Esophagus muscularis mucosa (tissue), 4 donors: ENCODE measurements at regions not wholly inside any gene's neighbourhood (a gene's known extent, or its start where the extent isn't known, plus 50 kb on each side); places are given as distances from the start of the nearest gene placed in this dataset.

Experiments
- DNase-seq: peaks from one replicate; pipeline ENCODE4 v3.0.0-alpha.2; 2017; ENCODE audit errors: extremely low spot score
- H3K27ac ChIP-seq, 4 donors: fragments of 200-600 bp; sonication (generic); replicated peaks in 1 of 4; 1 replicate in 3 of 4; 2 replicates in 1 of 4; pipeline ENCODE4 v1.5.1; 2016 to 2019; ENCODE audit warnings: mild to moderate bottlenecking in 1 of 4
- H3K27me3 ChIP-seq, 4 donors: fragments of 200-600 bp; sonication (generic); one replicate each; pipeline versions ENCODE4 v1.5.1 to v1.6.0; 2016 to 2019
- H3K36me3 ChIP-seq, 4 donors: fragments of 200-600 bp; sonication (generic); one replicate each; pipeline ENCODE4 v1.5.1; 2016 to 2019
- H3K4me1 ChIP-seq, 4 donors: fragments of 200-600 bp; sonication (generic); one replicate each; pipeline ENCODE4 v1.5.1; 2016 to 2019
- H3K4me3 ChIP-seq, 4 donors: fragments of 200-600 bp; sonication (generic); 1 replicate in 2 of 4; 2 replicates in 2 of 4; pipeline ENCODE4 v1.5.1; 2016 to 2019; ENCODE audit warnings: mild to moderate bottlenecking in 4 of 4, moderate library complexity in 1 of 4
- H3K9me3 ChIP-seq, 4 donors: fragments of 200-600 bp; sonication (generic); 1 replicate in 3 of 4; 2 replicates in 1 of 4; pipeline ENCODE4 v1.5.1; 2016 to 2019
- EP300 ChIP-seq: sonication (generic); formaldehyde crosslinking; IDR thresholded peaks from one replicate; pipeline ENCODE4 v1.6.1; 2017; ENCODE audit warnings: antibody characterized with exemption
- POLR2A ChIP-seq: fragments of 450-650 bp; IDR thresholded peaks from one replicate; pipeline ENCODE4 v1.6.1; 2017; ENCODE audit warnings: antibody characterized with exemption, moderate library complexity, mild to moderate bottlenecking, low read depth
- POLR2AphosphoS5 ChIP-seq, 2 donors: sonication (generic); formaldehyde crosslinking; IDR thresholded peaks; one replicate each; pipeline ENCODE4 v1.6.1; 2017; ENCODE audit warnings: antibody characterized with exemption in 2 of 2
- WGBS: methylation state at CpG from one replicate; pipeline ENCODE4 v1.1.5; 2018; 5-methylcytosine and 5-hydroxymethylcytosine counted together
- intact Hi-C: fragments of 100-400 bp; cut with DNase I; formaldehyde crosslinking; loops from one replicate; pipeline ENCODE4 v1.15.1; 2023
- TF ChIP-seq, protein P1 (sequence below), 3 experiments: fragments of 200-600 bp in 2 of 3; fragments of 450-650 bp in 1 of 3; sonication (generic) in 2 of 3; IDR thresholded peaks; one replicate each; pipeline ENCODE4 v1.5.1; 2017 to 2019; ENCODE audit warnings: antibody characterized with exemption in 3 of 3, mild to moderate bottlenecking in 2 of 3, moderate library complexity in 1 of 3

DNA sequence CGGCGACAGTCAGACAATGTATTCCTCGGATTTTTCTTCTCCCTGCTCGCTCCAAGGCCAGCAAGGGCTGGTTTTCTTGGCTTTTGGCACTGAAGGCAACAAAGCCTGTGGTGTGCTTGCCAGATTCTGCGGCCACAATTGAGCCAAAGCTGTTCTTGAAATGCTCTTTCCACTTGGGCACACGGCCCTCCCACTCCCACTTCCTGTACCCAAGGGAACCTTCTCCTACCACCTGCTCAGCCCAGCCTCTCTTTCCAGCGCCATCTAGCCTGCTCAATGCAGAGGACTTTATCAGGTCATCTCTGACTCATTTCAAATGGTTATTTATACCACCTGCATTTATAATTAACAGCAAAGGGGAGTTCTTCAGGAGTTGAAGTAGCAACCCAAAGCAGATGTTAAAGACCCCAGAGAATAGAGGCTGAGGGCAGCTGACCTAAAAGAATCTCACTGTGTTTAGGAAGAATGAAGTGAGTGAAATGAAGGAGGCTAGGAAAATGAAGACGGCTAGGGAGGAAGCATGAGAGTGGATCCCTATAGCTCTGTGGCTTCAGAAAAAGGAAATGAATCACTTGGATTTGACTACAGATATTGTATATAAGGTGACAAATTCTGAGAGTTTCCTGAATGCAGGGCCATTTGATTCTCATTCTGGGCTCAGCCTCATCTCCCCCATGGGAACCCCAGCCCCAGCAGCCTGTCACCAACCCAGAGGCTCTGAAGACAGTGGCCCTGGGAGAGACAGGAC, 439.0 kb downstream of the ENC1 start:
- 61% methylated on average over 8 of the region's 8 CpGs for WGBS
- H3K4me1 ChIP-seq: peaks cover 10 to 26% (median 15%) of the 10 kb centered on the region in 4 donors
- DNase-seq: peak; percentile 86
- no peak overlapping the region for H3K27ac ChIP-seq
- intact Hi-C loops: no loop called here
- H3K36me3 ChIP-seq: no peaks in the 10 kb centered on the region
- no peaks in the 10 kb centered on the region for H3K9me3 ChIP-seq
- TF ChIP-seq POLR2A (no peak), EP300 (no peak), POLR2AphosphoS5 (IDR thresholded peaks at IDR 0.05) (no peak)
- TF ChIP-seq, protein P1, sequence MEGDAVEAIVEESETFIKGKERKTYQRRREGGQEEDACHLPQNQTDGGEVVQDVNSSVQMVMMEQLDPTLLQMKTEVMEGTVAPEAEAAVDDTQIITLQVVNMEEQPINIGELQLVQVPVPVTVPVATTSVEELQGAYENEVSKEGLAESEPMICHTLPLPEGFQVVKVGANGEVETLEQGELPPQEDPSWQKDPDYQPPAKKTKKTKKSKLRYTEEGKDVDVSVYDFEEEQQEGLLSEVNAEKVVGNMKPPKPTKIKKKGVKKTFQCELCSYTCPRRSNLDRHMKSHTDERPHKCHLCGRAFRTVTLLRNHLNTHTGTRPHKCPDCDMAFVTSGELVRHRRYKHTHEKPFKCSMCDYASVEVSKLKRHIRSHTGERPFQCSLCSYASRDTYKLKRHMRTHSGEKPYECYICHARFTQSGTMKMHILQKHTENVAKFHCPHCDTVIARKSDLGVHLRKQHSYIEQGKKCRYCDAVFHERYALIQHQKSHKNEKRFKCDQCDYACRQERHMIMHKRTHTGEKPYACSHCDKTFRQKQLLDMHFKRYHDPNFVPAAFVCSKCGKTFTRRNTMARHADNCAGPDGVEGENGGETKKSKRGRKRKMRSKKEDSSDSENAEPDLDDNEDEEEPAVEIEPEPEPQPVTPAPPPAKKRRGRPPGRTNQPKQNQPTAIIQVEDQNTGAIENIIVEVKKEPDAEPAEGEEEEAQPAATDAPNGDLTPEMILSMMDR (IDR thresholded peaks at IDR 0.05): no peak
- no peak overlapping the region for H3K4me3 ChIP-seq
- H3K27me3 ChIP-seq: no peaks in the 10 kb centered on the region

DNA sequence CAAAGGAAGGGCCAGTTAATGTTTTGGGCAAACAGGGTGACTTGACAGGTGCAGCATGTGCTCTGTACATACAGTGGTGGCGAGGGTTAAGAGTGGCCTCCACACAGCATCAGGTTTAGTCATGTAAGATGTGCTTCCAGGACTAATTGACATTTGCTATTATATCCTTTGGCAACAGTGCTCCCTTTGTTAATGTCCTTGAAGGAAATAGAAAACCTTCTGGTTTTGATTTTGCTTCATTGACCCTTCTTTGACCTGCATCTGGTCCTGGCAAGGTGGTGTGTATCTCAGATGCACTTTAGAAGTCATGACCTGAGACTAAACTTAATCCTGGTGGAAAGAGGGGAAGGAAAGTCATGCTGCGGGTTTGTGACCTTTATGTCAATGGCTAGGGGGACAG, 440.0 kb downstream of the ENC1 start:
- Histone ChIP-seq H3K36me3 (no peaks in the 10 kb centered on the region), H3K9me3 (no peaks in the 10 kb centered on the region), H3K27me3 (no peaks in the 10 kb centered on the region), H3K4me3 (no peak overlapping the region), H3K4me1 (peaks cover under 1 to 16% (median 7%) of the 10 kb centered on the region in 4 donors), H3K27ac (no peak overlapping the region)
- TF ChIP-seq EP300: no peak
- TF ChIP-seq POLR2A: no peak
- TF ChIP-seq, protein P1 (IDR thresholded peaks at IDR 0.05): no peak
- peak; percentile 62 for DNase-seq
- 81% methylated on average over 2 of the region's 2 CpGs for WGBS
- intact Hi-C loops: no loop called here

DNA sequence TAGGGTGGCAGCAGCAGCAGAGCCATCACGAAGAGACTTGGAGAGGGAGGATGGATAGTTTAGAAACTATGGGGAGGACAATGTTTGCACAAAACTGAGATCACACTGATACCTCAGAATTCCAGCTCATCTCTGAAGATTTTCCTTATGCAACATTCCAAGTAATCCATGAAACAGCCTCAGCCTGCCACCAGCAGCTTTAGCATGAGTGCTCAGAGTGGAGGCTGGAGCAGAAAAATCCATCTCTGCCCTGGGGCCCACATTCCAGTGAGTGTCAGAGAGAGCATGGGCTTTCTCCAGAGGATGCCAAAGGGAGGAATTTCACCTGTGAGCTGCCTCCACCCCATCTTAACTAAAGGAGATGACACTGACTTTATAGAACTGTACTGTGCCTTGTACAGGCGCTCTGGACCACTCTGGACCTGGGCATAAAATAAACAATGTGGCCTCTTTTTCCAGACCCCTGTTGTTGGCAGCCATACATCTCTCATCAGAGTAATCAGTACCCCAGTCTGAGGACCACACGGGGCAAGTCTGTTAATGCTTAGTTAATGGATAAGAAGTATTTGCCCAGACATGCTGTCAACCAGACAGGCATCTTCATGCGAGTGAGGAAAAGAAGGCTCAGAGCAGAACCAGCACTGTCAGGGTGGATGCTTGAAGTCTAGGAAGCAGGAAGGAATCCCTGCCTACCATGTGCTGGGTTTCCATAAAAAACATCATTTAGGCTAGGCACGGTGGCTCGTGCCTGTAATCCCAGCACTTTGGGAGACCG, 440.9 kb downstream of the ENC1 start:
- Histone ChIP-seq H3K27ac (no peak overlapping the region), H3K9me3 (no peaks in the 10 kb centered on the region), H3K4me3 (no peak overlapping the region), H3K27me3 (no peaks in the 10 kb centered on the region), H3K36me3 (no peaks in the 10 kb centered on the region), H3K4me1 (peaks cover 0 to 15% (median 6%) of the 10 kb centered on the region in 4 donors)
- TF ChIP-seq, protein P1 (IDR thresholded peaks at IDR 0.05): no peak
- TF ChIP-seq POLR2AphosphoS5 (IDR thresholded peaks at IDR 0.05): no peak
- no peak for TF ChIP-seq POLR2A
- TF ChIP-seq EP300: no peak
- 92% methylated on average over 2 of the region's 7 CpGs for WGBS
- no peak for DNase-seq
- intact Hi-C loops: no loop called here

DNA sequence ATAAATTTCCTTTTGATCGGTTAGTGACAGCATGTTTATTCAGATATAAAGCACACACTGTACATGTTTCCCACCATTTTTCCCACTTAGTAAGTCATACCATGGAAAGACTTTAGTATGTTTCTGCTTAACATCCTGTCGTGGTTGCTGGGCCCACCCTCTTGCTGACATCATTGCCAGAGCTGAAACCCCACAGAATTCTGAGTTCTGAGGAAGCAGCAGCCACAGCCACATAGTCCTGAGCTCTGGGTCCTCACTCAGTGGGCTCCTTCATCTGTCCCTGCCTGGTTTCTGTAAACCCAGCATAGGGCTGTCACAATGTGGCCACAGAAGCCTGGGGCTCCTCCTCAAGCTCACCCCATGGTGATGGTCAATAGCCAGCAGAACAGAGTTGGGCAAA, 441.5 kb downstream of the ENC1 start:
- 54% methylated on average over 2 of the region's 2 CpGs for WGBS
- no peaks in the 10 kb centered on the region for H3K27me3 ChIP-seq
- intact Hi-C loops: no loop called here

More for the DNA sequence above, 441.5 kb downstream of the ENC1 start:
- TF ChIP-seq, protein P1 (IDR thresholded peaks at IDR 0.05): no peak
- TF ChIP-seq POLR2A: no peak
- TF ChIP-seq EP300: no peak
- no peak for TF ChIP-seq POLR2AphosphoS5 (IDR thresholded peaks at IDR 0.05)
- DNase-seq: no peak
- Histone ChIP-seq H3K36me3 (no peaks in the 10 kb centered on the region), H3K9me3 (no peaks in the 10 kb centered on the region), H3K27ac (no peak overlapping the region), H3K4me1 (peaks cover 0 to 15% (median 6%) of the 10 kb centered on the region in 4 donors), H3K4me3 (no peak overlapping the region)
